Suppressor macrophage treated with lipopolysaccharide for 1 hour (primary cell): ENCODE measurements at regions not wholly inside any gene's neighbourhood (a gene's known extent, or its start where the extent isn't known, plus 50 kb on each side); places are given as distances from the start of the nearest gene placed in this dataset.

Experiments used
- DNase-seq, 3 donors: peaks; one replicate each; pipeline ENCODE4 v3.0.0-alpha.2; 2020 to 2022

DNA sequence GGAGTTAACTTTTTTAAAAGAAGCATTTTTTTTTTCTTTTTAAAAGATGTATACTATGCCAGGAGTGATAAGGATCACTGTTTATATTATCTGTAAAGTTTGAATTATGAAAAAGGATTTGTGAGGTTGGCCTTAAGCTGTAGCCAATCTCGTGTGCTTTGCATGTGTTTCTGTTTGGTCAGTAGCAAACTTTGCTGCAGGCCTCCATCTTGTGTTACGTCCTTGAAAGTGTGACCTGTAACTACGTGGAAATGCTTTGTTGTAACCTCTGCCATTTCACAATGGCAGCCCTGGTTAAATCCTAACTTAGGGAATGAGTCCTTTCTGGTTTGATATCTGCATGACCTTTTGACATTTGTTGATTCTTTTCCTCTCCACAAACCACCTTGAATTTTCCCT, 1345.6 kb downstream of the NSUN3 start:
- no peak for DNase-seq

DNA sequence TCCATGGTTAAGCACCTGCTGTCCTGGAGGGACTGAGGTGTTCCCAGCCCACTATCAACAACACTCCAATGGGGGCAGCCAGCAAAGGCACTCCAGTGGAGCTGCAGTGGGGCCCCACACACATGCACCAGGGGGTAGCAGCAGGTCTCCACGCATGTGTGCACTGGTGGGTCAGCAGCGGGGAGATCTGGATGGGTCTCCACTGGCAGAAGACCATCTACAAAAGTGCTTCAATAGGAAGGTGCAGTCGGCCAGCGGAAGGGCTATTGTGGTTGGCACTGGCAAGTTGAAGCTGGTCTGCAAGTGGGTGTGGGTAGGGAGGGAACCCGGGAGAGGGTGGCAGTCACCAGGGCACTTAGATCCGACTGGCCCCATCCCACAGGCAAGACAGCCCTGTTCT, 1355.4 kb downstream of the NSUN3 start:
- no peak for DNase-seq

DNA sequence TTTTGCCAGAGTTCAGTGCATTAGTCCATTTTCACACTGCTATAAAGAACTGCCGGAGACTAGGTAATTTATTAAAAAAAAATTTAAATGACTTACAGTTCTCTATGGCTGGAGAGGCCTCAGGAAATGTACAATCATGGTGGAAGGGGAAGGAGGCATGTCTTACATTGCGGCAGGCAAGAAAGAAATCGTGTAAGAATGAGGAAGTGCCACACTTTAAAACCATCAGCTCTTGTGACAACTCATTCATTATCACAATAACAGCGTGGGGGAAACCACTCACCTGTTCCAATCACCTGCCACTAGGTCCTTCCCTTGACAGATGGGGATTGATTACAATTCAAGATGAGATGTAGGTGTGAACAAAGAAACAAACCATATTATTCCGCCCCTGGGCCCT, 1361.4 kb downstream of the NSUN3 start:
- no peak for DNase-seq

DNA sequence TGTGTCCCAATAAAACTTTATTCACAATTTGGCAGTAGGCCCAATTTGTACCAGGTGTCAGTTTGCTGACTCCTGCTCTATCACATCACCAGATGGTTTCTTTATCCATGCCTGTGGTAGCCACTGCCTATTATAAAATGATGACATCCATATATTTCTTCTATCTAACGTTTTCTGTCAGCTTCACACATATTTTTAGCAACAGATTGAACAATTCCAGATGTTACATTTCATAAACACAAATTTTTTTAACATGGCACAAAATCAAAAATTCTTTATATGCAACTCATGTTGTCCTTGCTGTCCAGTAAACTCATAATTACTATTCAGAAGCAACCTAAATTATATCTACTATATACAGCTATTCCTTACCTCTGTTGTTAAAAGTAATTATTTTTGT, 1371.6 kb downstream of the NSUN3 start:
- no peak for DNase-seq

DNA sequence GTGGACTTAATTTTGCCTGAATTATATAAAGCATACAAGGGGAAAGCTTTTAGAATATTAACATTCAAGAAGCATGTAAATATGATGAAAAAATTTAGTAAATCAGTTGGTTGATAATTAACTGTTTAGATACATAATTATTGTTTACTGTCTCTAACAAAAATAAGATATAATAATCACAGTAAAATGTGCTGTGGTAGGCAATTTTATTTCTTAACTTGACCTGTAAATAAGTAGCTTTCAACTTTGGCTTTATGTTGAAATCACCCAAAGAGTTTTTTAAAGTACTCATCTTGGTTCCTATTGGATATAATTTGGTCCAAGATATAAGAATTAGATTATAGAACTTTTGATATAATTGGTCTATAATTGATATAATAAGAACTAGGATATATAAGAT, 1374.5 kb downstream of the NSUN3 start:
- DNase-seq: no peak

DNA sequence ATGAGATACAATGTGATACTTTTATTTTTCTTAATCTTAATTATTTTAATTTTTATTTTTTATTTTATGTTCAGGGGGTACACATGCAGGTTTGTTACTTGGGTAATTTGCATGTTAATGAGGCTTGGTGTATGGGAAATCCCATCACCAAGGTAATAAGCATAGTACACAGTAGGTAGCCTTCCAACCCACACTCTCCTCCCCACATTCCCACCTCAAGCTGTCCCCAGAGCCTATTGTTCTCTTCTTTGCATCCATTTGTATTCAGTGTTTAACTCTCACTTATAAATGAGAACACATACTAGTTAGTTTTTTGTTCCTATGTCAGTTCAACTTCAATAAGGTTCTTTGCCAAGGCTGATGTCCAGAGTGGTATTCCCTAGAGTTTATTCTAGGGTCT, 1375.4 kb downstream of the NSUN3 start:
- no peak for DNase-seq

DNA sequence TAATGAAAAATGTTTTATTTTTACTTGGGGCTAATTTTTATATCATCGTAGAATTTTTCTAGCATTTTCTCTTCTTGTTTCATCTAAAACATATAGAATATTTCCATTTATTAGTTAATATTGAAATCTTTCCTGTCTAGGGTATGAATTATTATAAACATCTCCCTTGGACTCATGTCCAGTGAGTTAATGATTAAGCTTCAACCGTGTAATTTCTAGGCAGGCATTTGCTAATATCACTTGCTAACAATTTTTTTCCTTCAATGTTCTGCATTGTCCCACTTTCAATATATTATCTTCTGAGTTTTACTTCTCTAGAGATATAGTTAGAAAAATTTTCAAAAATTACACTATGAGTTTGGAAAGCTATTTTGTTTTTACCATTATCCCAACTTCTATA, 1371.6 kb upstream of the EPHA6 start:
- no peak for DNase-seq

DNA sequence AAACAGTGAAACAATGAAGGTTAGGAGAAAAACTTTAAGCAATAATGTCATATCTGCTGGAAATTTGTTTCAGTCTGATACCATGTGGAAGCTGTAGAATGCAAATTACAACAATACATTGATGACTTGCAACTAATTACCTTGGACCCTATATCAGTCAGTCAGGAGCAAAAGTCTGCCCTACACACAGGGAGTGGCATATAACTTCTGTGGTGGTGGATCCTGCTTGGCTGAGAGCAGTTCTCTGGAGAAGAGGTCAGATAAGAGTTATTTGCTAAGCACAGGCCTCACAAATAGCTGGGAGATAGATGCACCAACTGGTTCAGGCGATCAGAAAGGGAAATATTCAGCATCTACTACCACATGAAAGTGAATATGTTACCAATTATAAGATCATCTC, 1364.6 kb upstream of the EPHA6 start:
- no peak for DNase-seq

DNA sequence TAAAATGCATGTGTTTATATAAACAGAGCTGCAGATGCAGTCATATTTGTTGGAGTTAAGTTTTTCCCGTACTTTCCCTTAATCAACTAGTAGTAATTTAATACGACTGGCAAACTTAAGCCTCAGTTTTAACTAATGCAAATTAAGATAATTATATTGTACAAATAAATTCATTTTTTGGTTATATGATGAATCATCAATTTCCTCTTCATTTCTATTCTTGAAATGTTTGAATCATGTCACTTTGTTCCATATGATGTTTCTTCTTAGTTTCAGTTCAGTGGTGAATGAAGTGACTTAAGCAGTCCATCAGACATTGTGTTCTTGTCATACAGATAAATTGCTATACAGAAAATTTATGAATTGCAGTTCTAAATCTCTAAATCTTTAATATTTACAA, 1361.2 kb upstream of the EPHA6 start:
- DNase-seq: no peak

DNA sequence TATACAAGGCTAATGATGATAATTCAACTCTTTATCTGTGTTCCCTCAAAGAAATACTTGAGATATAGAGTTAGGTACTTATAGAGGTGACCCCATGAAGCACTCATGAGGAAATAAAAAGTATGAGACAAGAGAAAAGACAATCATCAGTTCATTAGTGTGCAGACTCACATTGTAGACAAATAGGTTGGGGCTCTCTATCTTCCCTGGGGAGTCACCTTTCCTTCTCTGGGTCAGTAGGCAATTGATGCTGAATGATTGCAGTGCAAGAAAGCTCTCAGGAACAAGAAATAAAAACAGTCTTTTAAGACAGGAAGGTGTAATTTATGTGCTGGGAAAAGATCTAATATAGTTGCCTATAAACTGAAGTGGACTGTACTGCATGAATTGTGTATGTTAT, 1357.6 kb upstream of the EPHA6 start:
- DNase-seq: no peak

DNA sequence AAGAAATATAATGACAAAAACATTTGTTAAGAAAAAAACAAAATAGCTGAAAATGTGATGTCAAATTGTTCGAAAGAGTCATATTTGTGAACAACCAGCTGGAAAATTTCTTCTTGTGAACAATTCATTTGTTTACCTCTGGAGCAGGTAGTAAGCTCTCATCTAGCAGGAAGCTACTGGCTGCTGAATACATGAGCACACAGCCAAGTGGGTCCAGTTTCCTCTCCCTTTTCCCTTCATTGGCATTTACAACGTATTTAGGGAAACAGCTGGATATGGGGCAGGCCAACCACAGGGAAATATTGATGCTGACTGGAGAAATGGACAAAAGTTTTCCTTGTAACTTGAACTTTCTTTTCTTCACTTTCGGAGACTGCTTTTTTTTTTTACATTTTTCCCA, 1354.7 kb upstream of the EPHA6 start:
- no peak for DNase-seq

DNA sequence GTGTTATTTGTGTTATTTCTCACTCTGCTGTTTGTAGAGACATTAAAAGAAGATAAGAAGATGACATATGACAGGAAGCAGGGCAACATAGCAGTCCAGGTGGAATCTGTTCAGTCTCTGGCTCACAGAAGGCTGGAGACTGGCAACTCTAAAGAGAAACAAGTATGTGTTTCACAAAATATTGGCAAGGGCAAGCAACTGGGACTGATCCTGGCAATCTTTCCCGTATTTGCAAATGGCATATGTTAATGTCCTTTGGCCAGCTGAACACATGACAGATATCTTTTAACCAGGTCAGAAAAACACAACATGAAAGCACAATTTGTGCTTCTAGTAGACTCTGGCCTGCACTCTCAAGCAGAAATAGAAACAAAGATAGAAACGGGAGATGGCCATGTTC, 1354.1 kb upstream of the EPHA6 start:
- DNase-seq: no peak

DNA sequence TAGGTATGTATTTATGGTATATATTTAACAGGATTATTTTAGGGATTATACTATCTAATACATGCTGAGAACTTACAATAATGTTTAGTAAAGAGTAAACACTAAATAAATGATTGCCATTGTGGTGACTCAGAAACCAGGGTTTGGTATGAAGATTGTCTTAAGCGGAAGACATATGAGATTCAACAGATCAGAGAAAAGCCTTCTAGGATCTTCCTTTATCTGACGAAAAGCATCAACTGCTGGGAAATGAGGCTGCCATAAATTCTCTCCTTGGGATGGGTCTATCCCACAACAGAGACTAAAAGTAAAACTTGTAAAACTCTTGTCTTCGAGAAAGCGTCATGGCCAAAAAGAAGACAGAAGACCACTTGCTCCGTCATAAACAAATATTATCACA, 1352.2 kb upstream of the EPHA6 start:
- no peak for DNase-seq

DNA sequence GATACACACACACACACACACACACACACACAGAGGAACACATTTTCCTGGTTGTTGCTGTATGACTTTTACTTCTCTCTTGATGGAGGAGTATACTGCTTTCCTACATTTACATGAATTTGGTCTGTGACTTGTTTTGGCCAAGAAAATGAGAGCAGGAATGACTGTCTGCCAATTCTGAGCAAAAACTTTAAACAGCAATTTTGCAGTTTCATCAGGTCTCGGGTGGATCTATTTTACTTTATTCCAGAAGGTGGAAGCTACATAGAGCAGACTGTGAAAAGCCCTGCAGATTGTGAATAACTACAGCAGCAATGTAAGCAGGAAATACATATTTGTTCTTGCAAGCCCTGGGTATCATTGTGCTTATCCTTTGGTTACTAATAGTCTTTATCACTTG, 1350.0 kb upstream of the EPHA6 start:
- DNase-seq: no peak

DNA sequence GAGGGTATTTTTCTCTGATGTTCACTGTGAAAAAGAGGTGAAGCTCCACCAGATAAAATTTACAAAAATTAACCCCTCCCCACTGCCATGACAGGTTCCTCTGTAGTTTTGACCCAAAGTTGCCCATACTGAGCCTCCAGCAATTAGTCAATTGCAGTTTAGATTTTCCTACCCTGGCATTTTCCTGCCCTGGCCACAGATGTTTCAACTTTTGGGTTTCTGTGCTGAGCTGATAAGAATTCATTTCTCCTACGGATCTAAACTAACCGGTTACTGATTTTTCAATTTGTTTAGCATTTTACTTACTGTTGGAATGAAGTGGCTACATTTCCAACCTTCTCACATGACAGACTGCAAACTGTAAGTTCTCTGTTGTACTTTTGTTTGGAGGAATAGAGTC, 1346.1 kb upstream of the EPHA6 start:
- no peak for DNase-seq

DNA sequence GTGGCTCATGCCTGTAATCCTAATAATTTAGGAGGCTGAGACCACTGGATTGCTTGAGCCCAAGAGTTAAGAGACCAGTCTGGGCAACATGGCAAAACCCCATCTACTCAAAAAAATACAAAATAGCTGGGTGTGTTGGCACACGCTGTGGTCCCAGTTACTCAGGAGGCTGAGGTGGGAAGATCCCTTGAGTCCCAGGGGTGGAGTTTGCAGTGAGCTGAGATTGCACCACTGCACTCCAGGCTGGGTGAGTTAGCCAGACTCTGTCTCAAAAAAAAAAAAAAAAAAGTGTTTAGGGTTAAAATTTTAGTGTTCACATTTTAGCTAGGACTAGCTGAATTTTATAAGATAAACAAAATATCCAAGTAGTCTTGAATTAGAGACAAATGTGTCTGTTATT, 1340.1 kb upstream of the EPHA6 start:
- DNase-seq: no peak

DNA sequence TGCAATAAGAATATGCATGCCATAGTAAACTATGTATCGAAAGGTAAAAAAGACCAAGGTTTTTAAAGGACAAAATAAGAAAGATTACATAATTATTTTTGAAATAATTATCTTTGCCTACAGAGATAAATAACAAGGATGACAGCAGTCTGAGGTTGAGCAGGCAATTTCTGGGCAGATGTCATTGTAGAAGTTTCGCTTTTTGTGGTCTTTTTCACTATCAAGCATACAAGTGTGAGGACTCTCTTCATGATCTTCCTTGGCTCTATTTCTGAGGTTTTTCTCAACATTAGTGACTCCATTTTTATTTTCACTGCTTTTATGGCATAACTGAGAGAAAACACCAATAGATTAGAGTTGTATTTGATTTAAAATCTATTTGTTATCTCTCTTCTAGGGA, 1337.9 kb upstream of the EPHA6 start:
- no peak for DNase-seq

DNA sequence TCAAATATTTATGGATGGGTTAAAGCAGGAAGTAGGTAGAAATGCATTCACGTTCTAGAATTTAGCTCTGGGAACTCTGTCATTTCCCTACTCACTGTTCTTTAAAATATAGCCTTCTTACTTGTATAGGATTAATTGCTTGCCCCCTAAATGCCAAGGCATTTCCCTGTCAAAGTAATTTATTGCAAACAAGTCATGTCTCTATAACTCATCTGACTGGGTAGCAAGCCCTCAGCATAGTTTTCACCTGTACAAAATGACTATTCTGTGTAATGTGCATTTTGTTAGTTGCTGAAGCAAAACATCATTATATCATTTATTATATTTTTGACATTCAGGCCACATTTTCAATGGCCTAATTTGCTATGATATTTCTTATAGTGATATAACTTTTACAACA, 1308.2 kb upstream of the EPHA6 start:
- DNase-seq: no peak

DNA sequence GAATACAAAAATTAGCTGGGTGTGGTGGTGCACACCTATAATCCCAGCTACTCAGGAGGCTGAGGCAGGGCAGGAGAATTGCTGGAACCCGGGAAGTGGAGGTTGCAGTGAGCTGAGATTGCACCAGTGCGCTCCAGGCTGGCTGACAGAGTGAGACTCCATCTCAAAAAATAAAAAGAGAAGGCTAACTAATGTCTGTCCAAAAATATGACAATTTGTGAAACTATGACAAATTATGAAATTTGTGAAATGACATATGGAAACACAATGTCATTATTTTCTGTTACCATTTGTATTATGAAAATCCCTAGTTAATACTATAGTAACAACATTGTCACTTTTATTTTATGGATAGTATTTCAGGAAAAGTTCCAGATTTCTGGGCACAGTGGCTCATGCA, 1306.3 kb upstream of the EPHA6 start:
- DNase-seq: no peak

DNA sequence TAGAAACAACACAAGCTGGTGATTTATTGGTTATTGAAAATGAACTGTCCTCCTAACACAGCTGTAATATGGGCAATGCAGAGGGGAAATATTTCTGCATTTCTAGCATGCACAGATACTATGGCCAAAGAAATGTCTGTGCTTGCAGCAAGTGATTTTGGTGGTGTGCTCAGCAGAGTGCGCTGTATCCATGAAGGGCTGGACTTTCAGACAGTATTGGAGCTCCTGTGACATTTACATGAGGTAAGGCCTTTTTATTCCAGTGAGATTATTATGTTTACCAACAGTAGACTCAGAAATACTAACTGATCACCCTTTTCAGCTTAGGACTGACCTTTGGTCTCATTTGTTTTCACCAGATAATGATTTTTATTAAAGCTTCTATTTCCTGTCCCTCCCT, 1302.6 kb upstream of the EPHA6 start:
- DNase-seq: no peak

DNA sequence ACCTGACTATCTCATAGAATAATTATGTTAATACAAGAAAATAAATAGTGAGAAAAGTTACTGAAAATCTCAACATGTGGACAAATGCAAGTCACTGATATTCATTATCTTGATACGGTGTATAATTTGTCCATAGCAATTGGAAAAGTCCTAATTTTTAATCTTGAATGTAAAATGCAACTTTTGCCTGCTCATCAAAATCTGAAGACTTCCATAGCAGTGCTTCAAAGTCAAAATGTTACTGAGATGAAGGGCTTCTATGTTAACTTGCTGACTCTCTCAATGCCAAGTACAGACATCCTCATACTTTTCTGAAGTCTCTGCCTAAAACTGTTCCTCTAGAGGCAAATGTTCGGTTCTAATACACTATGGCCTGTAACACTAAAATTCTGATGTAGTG, 1300.1 kb upstream of the EPHA6 start:
- DNase-seq: no peak

DNA sequence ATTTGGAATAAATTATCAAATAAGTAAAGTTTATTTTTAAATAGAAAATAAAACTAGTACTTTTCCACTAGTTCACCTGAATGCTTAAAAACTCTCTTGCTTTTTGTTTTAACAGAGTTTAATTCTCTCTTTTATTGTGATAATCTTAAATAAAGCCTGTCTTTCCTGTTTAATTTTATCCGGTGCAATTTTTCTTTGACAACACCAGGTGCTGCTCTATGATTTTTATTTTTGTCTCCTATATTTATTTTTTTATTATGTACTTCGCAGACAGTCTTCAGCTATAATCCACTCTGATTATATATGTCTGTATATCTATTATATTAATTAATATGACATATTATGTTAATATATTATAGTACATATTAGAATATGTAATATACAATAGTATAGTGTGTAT, 1293.0 kb upstream of the EPHA6 start:
- DNase-seq: no peak

DNA sequence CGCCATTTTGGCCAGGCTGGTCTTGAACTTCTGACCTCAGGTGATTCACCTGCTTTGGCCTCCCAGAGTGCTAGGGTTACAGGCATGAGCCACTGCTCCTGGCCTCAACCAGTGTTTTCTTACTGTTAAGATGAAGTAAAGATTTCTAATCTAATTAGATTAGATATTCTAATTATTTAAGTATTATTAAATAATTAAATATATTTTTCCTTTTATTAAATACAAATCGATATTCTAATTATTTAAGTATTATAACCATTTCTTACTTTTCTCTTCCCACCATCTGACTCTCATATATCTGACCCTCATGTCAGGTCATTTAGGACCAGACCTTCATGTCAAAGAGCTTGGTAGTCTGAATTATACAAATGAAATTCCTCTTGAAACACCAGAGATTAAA, 1291.9 kb upstream of the EPHA6 start:
- DNase-seq: no peak

DNA sequence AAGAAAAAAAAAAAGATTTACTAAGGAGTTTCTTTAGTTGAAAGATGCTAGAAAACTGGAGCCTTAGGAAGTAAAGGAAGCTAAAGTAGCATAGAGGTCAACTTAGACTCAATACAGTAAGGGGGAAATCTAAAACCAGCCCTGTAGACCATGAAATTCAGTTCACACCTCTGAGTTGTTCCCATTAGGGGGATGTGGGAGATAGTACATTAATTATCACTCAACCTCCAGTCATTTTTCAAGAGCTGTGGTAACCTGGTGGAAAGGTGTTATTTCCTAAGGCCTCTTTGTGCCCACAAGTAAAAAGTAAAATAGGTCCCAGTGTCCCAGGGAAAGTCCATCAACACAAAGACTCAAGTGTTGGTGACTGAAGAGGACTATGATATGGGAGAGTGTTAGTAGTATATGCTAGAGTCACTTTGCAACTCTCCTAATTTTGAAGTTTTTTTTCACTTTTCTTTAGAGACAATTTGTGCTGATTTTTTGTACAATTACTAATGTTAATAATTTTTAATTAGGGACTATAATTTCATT, 1274.4 kb upstream of the EPHA6 start:
- DNase-seq: no peak

DNA sequence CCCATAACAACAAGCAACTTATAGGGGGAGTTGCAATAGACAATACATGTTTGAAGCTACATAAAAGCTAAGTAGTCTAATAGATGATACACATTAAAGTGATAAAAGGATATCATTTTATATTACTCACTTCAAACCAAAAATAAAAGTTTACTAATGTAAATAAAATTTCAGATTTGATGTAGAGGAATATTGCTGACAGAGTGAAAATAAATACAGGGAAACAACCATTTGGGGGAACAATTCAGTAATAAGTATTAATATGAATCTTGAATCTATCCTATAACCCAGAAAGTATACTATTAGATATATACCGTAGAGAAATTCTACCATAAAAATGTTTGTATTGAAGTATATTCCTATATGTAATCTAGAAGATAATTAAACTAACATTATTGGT, 1248.9 kb upstream of the EPHA6 start:
- no peak for DNase-seq

DNA sequence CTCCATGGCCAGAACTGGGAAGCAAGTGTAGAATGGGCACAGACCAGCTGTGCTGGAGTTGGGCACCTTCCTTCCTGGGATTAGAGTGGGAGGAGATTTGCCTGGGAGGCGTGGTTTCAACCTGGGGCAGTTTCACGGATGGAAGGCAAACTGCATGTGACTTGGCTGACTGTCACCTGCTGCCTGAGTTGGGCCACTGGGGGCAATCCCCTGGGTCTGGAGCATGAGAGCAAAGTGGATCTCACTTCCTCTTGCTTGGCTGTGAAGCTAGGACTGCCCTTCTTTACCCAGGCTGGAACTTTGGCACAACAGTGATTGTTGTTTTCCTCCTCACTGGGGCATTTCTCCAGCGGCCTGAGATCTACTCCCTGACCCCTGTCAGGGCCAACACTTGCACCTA, 1247.0 kb upstream of the EPHA6 start:
- no peak for DNase-seq
